Astrocyte of the spinal cord (primary cell): ENCODE measurements at regions not wholly inside any gene's neighbourhood (a gene's known extent, or its start where the extent isn't known, plus 50 kb on each side); places are given as distances from the start of the nearest gene placed in this dataset.
"Not testable (repeated sequence)": the region's sequence is repeated elsewhere in the genome, so short reads cannot be mapped to it uniquely, and the experiment has no call there.

ENCODE experiments used
- DNase-seq: peaks from one replicate; pipeline ENCODE4 v3.0.0; 2011; ENCODE audit warnings: low read depth, low spot score
- H3K4me3 ChIP-seq: 2 replicates; pipeline ENCODE4 v1.5.1; 2011; ENCODE audit warnings: low read depth, mild to moderate bottlenecking, low read length, moderate library complexity
- in situ Hi-C: cut with HindIII; loops from 2 replicates; pipeline ENCODE4 v1.10.0; 2017; ENCODE audit warnings: low sequenced_read_pairs
- TF ChIP-seq, protein P1 (sequence below): IDR thresholded peaks from 2 replicates; pipeline ENCODE4 v1.5.1; 2012; ENCODE audit warnings: low read depth, mild to moderate bottlenecking, low read length, inconsistent platforms

GRCh38 chr3:140769951-140770350 is 92.1 kb downstream of the TRIM42 start:
- TF ChIP-seq, protein P1, sequence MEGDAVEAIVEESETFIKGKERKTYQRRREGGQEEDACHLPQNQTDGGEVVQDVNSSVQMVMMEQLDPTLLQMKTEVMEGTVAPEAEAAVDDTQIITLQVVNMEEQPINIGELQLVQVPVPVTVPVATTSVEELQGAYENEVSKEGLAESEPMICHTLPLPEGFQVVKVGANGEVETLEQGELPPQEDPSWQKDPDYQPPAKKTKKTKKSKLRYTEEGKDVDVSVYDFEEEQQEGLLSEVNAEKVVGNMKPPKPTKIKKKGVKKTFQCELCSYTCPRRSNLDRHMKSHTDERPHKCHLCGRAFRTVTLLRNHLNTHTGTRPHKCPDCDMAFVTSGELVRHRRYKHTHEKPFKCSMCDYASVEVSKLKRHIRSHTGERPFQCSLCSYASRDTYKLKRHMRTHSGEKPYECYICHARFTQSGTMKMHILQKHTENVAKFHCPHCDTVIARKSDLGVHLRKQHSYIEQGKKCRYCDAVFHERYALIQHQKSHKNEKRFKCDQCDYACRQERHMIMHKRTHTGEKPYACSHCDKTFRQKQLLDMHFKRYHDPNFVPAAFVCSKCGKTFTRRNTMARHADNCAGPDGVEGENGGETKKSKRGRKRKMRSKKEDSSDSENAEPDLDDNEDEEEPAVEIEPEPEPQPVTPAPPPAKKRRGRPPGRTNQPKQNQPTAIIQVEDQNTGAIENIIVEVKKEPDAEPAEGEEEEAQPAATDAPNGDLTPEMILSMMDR, result no peak
- H3K4me3 ChIP-seq, result no peak overlapping the region
- in situ Hi-C loops, result no loop called here
- DNase-seq, result no peak

DNA sequence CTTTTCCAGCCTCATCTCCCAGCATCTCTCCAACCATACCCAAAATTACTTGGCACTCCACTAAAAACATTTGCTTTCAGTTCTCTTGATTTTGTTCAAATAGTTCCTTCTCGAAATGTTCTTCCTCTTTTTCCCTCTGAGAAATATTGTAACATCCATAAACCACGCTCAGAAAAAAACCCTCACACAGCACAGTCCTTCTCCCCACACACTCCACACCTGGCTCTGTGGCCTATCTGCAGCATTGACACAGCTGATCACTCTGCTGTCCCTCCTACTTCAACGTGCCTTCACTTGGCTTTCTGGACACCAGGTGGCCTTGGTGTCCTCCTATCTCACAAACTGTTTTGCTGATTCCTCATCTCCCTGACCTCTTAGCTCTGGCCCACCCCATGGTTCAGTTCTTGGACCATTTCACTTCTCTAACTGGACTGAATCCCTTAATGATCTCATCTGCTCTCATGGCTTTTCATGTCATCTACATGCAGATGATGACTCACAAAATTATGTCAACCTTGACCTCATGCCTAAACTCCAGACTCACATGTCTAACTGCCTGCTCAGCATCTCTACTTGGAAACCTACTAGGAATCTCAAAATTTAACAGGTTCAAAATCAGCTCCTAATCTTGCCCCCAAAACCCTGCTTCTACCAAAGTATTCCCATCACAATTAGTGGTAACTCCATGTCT is 93.3 kb downstream of the TRIM42 start:
- TF ChIP-seq, protein P1, result no peak
- in situ Hi-C loops, result no loop called here
- DNase-seq, result no peak
- H3K4me3 ChIP-seq, result no peak overlapping the region

GRCh38 chr3:140777631-140778233 is 99.9 kb downstream of the TRIM42 start:
- in situ Hi-C loops, result no loop called here
- TF ChIP-seq, protein P1, result no peak
- no peak overlapping the region for H3K4me3 ChIP-seq
- DNase-seq, result no peak

DNA sequence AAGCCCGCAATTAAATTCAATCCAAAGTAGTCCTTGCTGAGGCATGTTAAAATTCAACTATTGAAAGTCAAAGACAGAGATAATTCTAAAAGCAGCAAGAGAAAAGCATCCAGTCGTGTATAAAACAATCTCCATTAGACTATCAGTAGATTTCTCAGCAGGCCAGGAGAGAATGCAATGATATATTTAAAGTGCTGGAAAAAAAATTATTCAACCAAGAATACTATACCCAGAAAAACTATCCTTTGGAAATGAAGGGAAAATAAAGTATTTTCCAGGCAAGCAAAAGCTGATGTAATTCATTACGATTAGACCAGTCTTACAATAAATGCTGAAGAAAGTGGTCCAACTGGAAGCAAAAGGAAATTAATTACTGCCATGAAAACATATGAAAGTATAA is 113.5 kb downstream of the TRIM42 start:
- in situ Hi-C loops, result no loop called here
- TF ChIP-seq, protein P1, result no peak
- H3K4me3 ChIP-seq, result no peak overlapping the region
- no peak for DNase-seq

DNA sequence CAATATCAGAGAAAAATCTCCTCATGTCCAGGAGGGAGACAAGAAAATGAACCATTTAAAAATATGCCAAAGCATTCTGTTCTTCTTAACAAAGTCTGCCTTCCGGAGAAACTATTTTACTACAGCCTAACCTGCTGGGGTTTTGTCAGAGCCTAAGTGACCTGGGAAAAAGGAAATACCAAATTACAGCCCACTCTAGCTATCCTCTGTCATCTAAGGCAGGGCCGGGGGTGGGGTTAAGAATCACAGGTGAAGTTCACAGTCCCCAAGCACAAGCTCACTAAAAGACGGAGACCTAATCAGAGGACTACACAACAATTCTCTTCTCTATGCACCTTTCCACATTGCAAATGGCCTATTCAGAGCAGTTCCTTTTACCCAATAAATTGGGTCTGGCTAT is 116.6 kb downstream of the TRIM42 start:
- in situ Hi-C loops, result no loop called here
- TF ChIP-seq, protein P1, result no peak
- no peak for DNase-seq
- no peak overlapping the region for H3K4me3 ChIP-seq

DNA sequence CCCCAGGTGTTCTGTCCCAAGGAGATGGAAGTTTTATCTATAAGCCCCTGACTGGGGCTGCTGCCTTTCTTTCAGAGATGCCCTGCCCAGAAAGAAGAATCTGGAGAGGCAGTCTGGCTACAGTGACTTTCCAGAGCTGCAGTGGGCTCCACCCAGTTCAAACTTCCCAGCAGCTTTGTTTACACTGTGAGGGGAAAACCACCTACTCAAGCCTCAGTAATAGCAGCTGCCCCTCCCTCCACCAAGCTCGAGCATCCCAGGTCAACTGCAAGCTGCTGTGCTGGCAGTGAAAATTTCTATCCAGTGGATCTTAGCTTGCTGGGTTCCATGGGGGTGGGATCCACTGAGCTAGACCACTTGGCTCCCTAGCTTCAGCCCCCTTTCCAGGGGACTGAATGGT is 125.0 kb downstream of the TRIM42 start:
- not testable (repeated sequence) for DNase-seq

GRCh38 chr3:140809316-140809715 is 131.5 kb downstream of the TRIM42 start:
- in situ Hi-C loops, result no loop called here
- TF ChIP-seq, protein P1, result no peak
- H3K4me3 ChIP-seq, result no peak overlapping the region
- no peak for DNase-seq

More for the DNA sequence above, 125.0 kb downstream of the TRIM42 start:
- H3K4me3 ChIP-seq, in situ Hi-C loops: not testable (repeated sequence)
